ENCODE measurements at regions not wholly inside any gene's neighbourhood (a gene's known extent, or its start where the extent isn't known, plus 50 kb on each side); places are given as distances from the start of the nearest gene placed in this dataset.

DNA sequence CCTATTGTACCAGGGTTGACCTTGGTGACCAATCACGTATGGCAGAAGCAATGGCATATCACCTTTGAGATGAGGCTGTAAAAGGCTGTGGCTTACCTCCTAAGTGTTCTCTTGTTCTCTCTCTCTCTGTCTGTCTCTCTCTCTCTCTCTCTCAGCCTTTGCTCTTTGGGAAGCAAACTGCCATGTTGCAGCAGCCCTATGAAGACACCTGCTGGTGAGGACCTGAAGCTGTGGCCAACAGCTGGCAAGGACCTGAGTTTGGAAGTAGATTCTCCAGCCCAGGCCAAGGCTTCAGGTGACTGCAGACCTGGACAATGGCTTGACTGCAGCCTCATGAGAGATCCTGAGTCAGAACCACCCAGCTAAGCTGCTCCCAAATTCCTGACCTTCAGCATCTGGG, 161.4 kb downstream of the GPAM start:
- no peak for TF ChIP-seq CTCF (IDR thresholded peaks at IDR 0.05; ENCODE audit: low read depth, low read length)
- H3K4me3 ChIP-seq (ENCODE audit: low read depth, low read length): no peak overlapping the region

GRCh38 chr10:112024079-112024478, 159.5 kb downstream of the GPAM start:
- H3K4me3 ChIP-seq (ENCODE audit: low read depth, low read length): no peak overlapping the region
- TF ChIP-seq CTCF (IDR thresholded peaks at IDR 0.05; ENCODE audit: low read depth, low read length): no peak

DNA sequence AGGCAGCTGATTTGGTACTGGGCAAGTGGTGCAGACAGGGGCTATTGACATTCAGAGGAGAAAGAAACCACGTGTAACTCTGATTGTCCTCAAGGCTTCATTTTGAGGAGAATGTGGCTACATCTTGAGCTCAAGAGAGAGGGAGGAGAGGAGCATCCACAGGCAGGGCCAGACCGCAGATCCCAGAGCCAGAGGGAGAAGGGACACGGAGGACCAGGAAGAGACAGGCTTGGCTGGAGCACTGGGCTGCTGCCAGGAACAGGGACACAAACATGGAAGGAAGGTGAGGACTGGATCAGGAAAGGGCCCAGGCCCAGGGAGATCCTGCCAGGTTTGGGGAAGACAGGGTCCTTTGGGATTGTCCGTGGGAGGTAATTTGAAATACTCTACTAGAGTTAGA, 158.3 kb downstream of the GPAM start:
- H3K4me3 ChIP-seq (ENCODE audit: low read depth, low read length): no peak overlapping the region
- TF ChIP-seq CTCF (IDR thresholded peaks at IDR 0.05; ENCODE audit: low read depth, low read length): no peak

GRCh38 chr10:112026438-112026837, 157.1 kb downstream of the GPAM start:
- H3K4me3 ChIP-seq (ENCODE audit: low read depth, low read length): no peak overlapping the region
- TF ChIP-seq CTCF (IDR thresholded peaks at IDR 0.05; ENCODE audit: low read depth, low read length): no peak

GRCh38 chr10:112027731-112028280, 155.8 kb downstream of the GPAM start:
- TF ChIP-seq CTCF (IDR thresholded peaks at IDR 0.05; ENCODE audit: low read depth, low read length): no peak
- H3K4me3 ChIP-seq (ENCODE audit: low read depth, low read length): no peak overlapping the region

DNA sequence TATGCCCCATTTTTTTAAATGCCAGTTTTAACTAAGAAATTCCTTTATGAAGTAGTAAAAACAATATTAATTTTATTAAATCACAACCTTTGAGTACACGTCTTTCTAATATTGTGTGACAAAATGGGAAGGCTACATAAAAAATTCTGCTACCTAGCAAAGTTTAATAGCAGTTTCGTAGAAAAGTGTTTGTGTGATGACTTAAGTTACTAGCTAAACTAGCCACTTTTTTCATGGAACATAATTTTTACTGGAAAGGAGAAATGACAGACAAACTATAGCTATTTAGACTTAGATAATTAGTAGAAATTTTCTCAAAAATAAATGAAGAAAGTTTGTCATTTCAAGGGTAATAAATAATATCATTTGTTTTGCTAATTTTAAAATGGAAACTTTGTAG, 153.1 kb downstream of the GPAM start:
- TF ChIP-seq CTCF (IDR thresholded peaks at IDR 0.05; ENCODE audit: low read depth, low read length): no peak
- no peak overlapping the region for H3K4me3 ChIP-seq (ENCODE audit: low read depth, low read length)

DNA sequence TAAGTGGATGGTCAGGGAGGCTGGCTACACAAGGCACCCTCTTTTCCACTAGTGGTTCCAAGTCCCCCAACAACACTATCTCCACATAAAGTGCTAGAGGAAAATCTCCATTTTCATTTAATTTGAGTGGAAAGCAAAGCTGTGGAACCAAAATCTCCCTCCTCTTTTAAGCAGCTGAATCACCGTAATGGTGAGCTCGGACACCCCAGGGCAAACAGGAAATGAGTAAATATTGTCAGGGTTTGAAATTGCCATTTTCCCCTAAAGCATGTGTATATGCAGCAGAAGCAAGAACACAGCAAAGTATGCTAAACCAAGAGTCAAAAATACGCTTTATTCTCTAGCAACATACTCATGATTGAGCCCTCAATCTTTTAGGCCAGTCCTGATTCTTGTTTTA, 143.7 kb downstream of the GPAM start:
- TF ChIP-seq CTCF (IDR thresholded peaks at IDR 0.05; ENCODE audit: low read depth, low read length): no peak
- no peak overlapping the region for H3K4me3 ChIP-seq (ENCODE audit: low read depth, low read length)

Data from WI38 (cell line).